ENCODE measurements at regions not wholly inside any gene's neighbourhood (a gene's known extent, or its start where the extent isn't known, plus 50 kb on each side); places are given as distances from the start of the nearest gene placed in this dataset.

DNA sequence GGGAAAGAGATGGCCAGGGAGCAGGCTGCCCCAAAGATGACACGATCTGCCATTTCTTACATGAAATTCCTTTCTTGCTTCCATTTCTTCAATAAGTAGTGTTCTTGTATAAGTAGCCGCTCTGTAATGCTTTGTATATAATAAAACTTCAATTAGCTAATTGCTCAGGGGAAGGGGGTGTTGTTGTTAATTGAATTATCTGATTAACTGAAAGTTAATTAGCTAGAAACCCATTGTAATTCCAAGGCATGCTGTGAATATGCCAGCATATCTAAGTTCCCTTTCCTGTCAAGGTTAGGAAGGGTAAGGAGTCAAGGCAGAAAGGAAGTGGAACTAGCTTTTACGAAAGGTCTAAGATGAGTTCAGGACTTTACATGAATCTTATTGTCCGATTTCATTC is 765.9 kb downstream of the TYW1 start:
- DNase-seq (ENCODE audit: low read depth), result no peak

GRCh38 chr7:67764289-67764688 is 767.7 kb downstream of the TYW1 start:
- no peak for DNase-seq (ENCODE audit: low read depth)

- DNase-seq (ENCODE audit: low read depth), result no peak
These were observed 769.0 kb downstream of the TYW1 start for GRCh38 chr7:67765481-67766175.

- DNase-seq (ENCODE audit: low read depth), result no peak
These were observed 770.3 kb downstream of the TYW1 start for GRCh38 chr7:67766906-67767410.

GRCh38 chr7:67771846-67772605 is 775.4 kb downstream of the TYW1 start:
- DNase-seq (ENCODE audit: low read depth), result no peak

GRCh38 chr7:67773081-67773480 is 776.4 kb downstream of the TYW1 start:
- DNase-seq (ENCODE audit: low read depth), result no peak

DNA sequence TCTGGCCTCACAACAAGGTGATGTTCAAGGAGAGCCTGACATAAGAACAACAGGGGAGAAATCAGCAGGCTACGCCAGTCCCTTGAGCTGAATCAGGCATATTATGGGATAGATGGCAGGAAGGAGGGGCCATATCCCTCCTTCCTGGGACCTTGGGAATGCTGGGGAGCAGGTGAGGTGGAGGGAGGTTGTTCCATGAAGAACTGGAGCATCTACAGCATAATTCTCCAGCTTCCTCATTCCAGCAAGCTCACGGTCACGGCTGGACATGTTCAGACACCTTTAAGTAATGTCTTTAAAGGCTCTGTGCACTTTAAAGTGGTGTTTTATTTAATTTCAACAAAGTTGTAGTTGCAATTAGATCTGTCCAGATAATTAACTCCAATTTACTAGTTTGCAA is 780.5 kb downstream of the TYW1 start:
- no peak for DNase-seq (ENCODE audit: low read depth)

GRCh38 chr7:67781841-67782240 is 785.2 kb downstream of the TYW1 start:
- DNase-seq (ENCODE audit: low read depth), result no peak

- no peak for DNase-seq (ENCODE audit: low read depth)
These were observed 789.4 kb downstream of the TYW1 start for GRCh38 chr7:67786021-67786420.

- DNase-seq (ENCODE audit: low read depth), result no peak
These were observed 792.0 kb downstream of the TYW1 start for GRCh38 chr7:67788669-67789068.

- DNase-seq (ENCODE audit: low read depth), result no peak
These were observed 795.3 kb downstream of the TYW1 start for GRCh38 chr7:67791918-67792317.

- no peak for DNase-seq (ENCODE audit: low read depth)
These were observed 797.9 kb downstream of the TYW1 start for GRCh38 chr7:67794544-67794943.

DNA sequence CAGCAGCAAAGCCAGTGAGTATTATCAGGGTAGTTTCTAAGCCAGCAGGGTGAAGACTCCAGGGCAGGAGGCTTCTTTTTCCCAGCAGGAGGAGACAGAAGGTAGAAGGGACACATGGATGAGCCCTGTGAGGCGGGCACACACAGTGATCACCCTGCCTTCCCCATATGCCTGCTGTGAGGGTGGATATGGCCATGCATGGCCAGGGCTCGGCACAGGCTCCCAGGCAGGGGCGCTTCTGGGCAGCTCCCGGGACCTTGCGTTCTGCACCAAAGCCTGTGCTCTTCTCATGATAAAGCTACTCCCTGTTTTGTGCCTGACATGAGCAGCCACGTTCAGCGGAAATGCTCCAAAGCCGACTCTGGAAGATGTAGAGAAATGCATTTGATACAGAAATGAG is 807.2 kb downstream of the TYW1 start:
- no peak for DNase-seq (ENCODE audit: low read depth)

DNA sequence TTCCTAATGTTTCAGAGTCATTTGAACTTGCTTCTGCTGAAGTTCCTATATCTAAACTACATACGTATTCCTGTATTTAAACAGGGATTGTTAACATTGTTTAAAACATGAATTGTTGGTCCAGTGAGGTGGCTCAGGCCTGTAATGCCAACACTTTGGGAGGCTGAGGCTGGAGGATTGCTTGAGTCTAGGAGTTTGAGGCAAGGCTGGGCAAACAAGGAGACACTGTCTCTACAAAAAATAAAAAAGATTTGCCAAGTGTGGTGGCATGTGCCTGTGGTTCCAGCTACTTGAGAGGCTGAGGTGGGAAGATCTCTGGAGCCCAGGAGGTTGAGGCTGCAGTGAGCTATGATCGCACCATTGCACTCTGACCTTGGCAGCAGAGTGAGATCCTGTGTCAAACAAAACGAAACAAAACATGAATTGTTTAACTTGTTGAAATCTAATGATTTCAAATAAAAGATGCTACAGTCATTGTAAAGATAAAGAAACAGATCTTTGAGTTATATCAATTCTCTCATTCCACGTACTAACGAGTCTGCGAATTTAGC is 809.4 kb downstream of the TYW1 start:
- no peak for DNase-seq (ENCODE audit: low read depth)

- DNase-seq (ENCODE audit: low read depth), result no peak
These were observed 811.2 kb downstream of the TYW1 start for GRCh38 chr7:67807826-67808225.

DNA sequence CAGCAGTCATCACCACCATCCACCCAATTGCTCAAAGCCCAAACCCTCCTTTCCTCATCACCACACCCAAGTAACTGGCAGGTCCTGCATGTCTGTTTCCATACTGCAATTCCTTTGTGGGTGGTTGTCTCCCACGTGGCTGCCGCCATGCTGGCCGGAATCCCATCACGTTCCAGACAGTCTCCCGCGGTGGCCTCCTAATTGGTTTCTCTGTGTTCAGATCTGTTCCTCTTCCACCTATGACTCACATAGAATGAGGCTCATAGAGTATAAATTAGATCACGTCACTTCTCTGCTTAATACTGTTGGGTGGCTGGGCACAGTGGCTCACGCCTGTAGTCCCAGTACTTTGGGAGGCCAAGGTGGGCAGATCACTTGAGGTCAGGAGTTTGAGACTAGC is 813.0 kb downstream of the TYW1 start:
- no peak for DNase-seq (ENCODE audit: low read depth)

DNA sequence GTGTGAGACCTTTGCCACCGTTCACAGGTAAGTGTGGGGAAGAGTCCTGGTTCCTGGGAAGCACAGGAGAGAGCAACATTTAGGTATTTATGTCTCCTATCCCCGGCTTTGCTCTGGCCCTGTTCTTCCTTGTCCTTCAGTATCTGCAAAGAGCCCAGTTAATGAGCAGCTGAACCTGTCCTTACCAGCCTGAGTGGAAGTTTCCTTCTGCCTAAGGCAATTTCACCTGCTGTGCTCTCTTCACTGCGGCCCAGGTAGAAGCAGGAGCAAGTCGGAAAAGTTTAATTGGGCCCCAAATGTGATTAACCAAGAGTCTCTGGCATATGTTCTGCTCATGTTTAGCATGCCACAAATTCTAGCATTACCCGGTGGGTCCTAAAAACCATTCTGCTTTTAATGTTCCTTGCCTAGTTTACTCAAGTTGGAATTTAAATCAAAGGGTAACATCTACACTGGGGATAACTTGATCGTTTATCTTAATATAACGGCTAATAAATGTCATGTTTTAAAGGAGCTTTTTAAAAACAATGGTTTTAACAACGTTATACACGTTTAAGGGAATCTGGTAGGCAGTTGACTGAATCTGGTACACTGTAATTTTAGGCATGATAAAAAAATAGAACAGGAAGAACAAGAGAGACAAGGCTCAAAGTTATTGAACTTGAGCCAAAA is 817.1 kb downstream of the TYW1 start:
- no peak for DNase-seq (ENCODE audit: low read depth)

GRCh38 chr7:67817481-67817880 is 820.8 kb downstream of the TYW1 start:
- no peak for DNase-seq (ENCODE audit: low read depth)

- no peak for DNase-seq (ENCODE audit: low read depth)
These were observed 824.5 kb downstream of the TYW1 start for GRCh38 chr7:67821116-67821515.

- no peak for DNase-seq (ENCODE audit: low read depth)
These were observed 826.7 kb downstream of the TYW1 start for GRCh38 chr7:67823345-67823744.

GRCh38 chr7:67825356-67825755 is 828.7 kb downstream of the TYW1 start:
- no peak for DNase-seq (ENCODE audit: low read depth)

DNA sequence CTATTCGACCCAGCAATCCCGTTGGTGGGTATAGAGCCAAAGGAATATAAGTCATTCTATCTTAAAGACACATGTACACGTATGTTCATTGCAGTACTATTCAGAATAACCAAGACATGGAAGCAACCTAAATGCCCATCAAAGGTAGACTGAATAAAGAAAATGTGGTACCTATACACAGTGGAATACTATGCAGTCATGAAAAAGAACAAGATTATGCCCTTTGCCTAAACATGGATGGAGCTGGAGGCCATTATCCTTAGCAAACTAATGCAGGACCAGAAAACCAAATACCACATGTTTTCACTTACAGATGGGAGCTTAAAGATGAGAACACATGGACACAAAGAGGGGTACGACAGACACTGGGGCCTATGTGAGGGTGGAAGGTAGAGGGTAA is 845.3 kb downstream of the TYW1 start:
- no peak for DNase-seq (ENCODE audit: low read depth)

- no peak for DNase-seq (ENCODE audit: low read depth)
These were observed 845.9 kb downstream of the TYW1 start for GRCh38 chr7:67842571-67842970.
